NCI-H82 treated with DMSO at 0.1 percent for 48 hours (cell line): ENCODE measurements at regions not wholly inside any gene's neighbourhood (a gene's known extent, or its start where the extent isn't known, plus 50 kb on each side); places are given as distances from the start of the nearest gene placed in this dataset.
"Not testable (repeated sequence)": the region's sequence is repeated elsewhere in the genome, so short reads cannot be mapped to it uniquely, and the experiment has no call there.

Experiments
- DNase-seq: peaks from one replicate; lab custom pipeline; 2025; ENCODE audit not compliant: unreplicated experiment; lab: John Stamatoyannopoulos, UW

GRCh38 chr13:37475966-37476365 is 122.6 kb downstream of the POSTN start:
- DNase-seq, result no peak

GRCh38 chr13:37475151-37475550 is 123.4 kb downstream of the POSTN start:
- no peak for DNase-seq

- DNase-seq, result no peak
Observed at GRCh38 chr13:37473035-37473434, 125.5 kb downstream of the POSTN start.

- DNase-seq, result not testable (repeated sequence)
Observed at GRCh38 chr13:37472266-37472665, 126.3 kb downstream of the POSTN start.

- no peak for DNase-seq
Observed at GRCh38 chr13:37460166-37460565, 138.4 kb downstream of the POSTN start.

- DNase-seq, result no peak
Observed at GRCh38 chr13:37457612-37458011, 141.0 kb downstream of the POSTN start.

GRCh38 chr13:37456506-37456905 is 142.1 kb downstream of the POSTN start:
- no peak for DNase-seq

- DNase-seq, result no peak
Observed at GRCh38 chr13:37456041-37456440, 142.5 kb downstream of the POSTN start.

GRCh38 chr13:37453246-37453645 is 145.3 kb downstream of the POSTN start:
- no peak for DNase-seq

- no peak for DNase-seq
Observed at GRCh38 chr13:37450276-37450675, 148.3 kb downstream of the POSTN start.

- no peak for DNase-seq
Observed at GRCh38 chr13:37448153-37448552, 150.4 kb downstream of the POSTN start.

- DNase-seq, result no peak
Observed at GRCh38 chr13:37446503-37446902, 152.1 kb downstream of the POSTN start.

- no peak for DNase-seq
Observed at GRCh38 chr13:37443538-37443937, 155.0 kb downstream of the POSTN start.

GRCh38 chr13:37442996-37443395 is 155.6 kb downstream of the POSTN start:
- no peak for DNase-seq

GRCh38 chr13:37435881-37436280 is 162.7 kb downstream of the POSTN start:
- no peak for DNase-seq

GRCh38 chr13:37433086-37433485 is 165.5 kb downstream of the POSTN start:
- DNase-seq, result no peak

- DNase-seq, result no peak
Observed at GRCh38 chr13:37429976-37430375, 168.6 kb downstream of the POSTN start.

GRCh38 chr13:37427843-37428494 is 170.6 kb downstream of the POSTN start:
- no peak for DNase-seq

GRCh38 chr13:37418490-37418889 is 180.1 kb downstream of the POSTN start:
- DNase-seq, result no peak

- DNase-seq, result no peak
Observed at GRCh38 chr13:37417060-37417441, 181.5 kb downstream of the POSTN start.

- DNase-seq, result no peak
Observed at GRCh38 chr13:37416291-37417059, 182.1 kb downstream of the POSTN start.

GRCh38 chr13:37413161-37413560 is 185.4 kb downstream of the POSTN start:
- DNase-seq, result no peak
